WTC11 (cell line): ENCODE measurements at regions not wholly inside any gene's neighbourhood (a gene's known extent, or its start where the extent isn't known, plus 50 kb on each side); places are given as distances from the start of the nearest gene placed in this dataset.

ENCODE experiments used
- ATAC-seq: fragments of 200-7000 bp; cut with Tn5 transposase; 2 replicates; pipeline ENCODE4 v1.10.0; 2021; ENCODE audit warnings: mild to moderate bottlenecking, moderate library complexity
- CTCF ChIA-PET: fragments of 300-600 bp; sonication (Branson Sonifier 250); formaldehyde crosslinking; loops from one replicate; lab custom pipeline; 2021; ENCODE audit warnings: antibody characterized with exemption; lab: Charles Lee
- POLR2A ChIA-PET: fragments of 350-600 bp; sonication (Branson Sonifier 250); formaldehyde crosslinking; loops from one replicate; lab custom pipeline; 2021; ENCODE audit warnings: antibody characterized with exemption; lab: Charles Lee
- DNase-seq: peaks from one replicate; pipeline ENCODE4 v3.0.0; 2021; ENCODE audit warnings: low spot score
- H3K27ac Mint-ChIP-seq: 2 replicates; pipeline ENCODE4 v1.8.0; 2021; ENCODE audit warnings: mixed read lengths
- H3K27me3 Mint-ChIP-seq: 2 replicates; pipeline ENCODE4 v1.8.0; 2021; ENCODE audit warnings: low read depth, mild to moderate bottlenecking, moderate library complexity, mixed read lengths
- H3K36me3 Mint-ChIP-seq: 2 replicates; pipeline ENCODE4 v1.8.0; 2021; ENCODE audit warnings: mixed read lengths
- H3K4me1 Mint-ChIP-seq: 2 replicates; pipeline ENCODE4 v1.8.0; 2022; ENCODE audit warnings: mixed read lengths
- H3K4me3 Mint-ChIP-seq: 2 replicates; pipeline ENCODE4 v1.8.0; 2021; ENCODE audit warnings: mild to moderate bottlenecking, moderate library complexity, mixed read lengths
- H3K9me3 Mint-ChIP-seq: 2 replicates; pipeline ENCODE4 v1.8.0; 2021; ENCODE audit warnings: mixed read lengths
- CREM ChIP-seq: sonication (generic); formaldehyde crosslinking; IDR thresholded peaks from 2 replicates; pipeline ENCODE4 v1.8.1; 2022; ENCODE audit warnings: mild to moderate bottlenecking, missing genetic modification reagents, moderate library complexity
- E2F1 ChIP-seq: sonication (generic); formaldehyde crosslinking; IDR thresholded peaks from 2 replicates; pipeline ENCODE4 v1.8.0; 2022; ENCODE audit warnings: mild to moderate bottlenecking, missing genetic modification reagents
- ELF4 ChIP-seq: sonication (generic); formaldehyde crosslinking; IDR thresholded peaks from 2 replicates; pipeline ENCODE4 v1.8.1; 2022; ENCODE audit warnings: low read depth, mild to moderate bottlenecking, moderate library complexity, missing genetic modification reagents
- FOXK1 ChIP-seq: sonication (generic); formaldehyde crosslinking; IDR thresholded peaks from 2 replicates; pipeline ENCODE4 v1.8.0; 2022; ENCODE audit warnings: mild to moderate bottlenecking, moderate library complexity, missing genetic modification reagents
- FOXP1 ChIP-seq: sonication (generic); formaldehyde crosslinking; IDR thresholded peaks from 2 replicates; pipeline ENCODE4 v1.8.0; 2022; ENCODE audit warnings: missing genetic modification reagents, mild to moderate bottlenecking, moderate library complexity, borderline replicate concordance
- GABPB1 ChIP-seq: sonication (generic); formaldehyde crosslinking; IDR thresholded peaks from 2 replicates; pipeline ENCODE4 v1.8.1; 2023; ENCODE audit warnings: mild to moderate bottlenecking, missing genetic modification reagents
- HMGA2 ChIP-seq: fragments of 250-450 bp; sonication (Bioruptor Pico); IDR thresholded peaks from 2 replicates; pipeline ENCODE4 v1.4.0; 2021; ENCODE audit warnings: mild to moderate bottlenecking, moderate library complexity
- IRF1 ChIP-seq: sonication (generic); formaldehyde crosslinking; IDR thresholded peaks from 2 replicates; pipeline ENCODE4 v1.8.0; 2023; ENCODE audit warnings: missing genetic modification reagents
- KAT7 ChIP-seq: sonication (generic); formaldehyde crosslinking; IDR thresholded peaks from 2 replicates; pipeline ENCODE4 v1.8.1; 2023; ENCODE audit warnings: missing genetic modification reagents, mild to moderate bottlenecking, borderline replicate concordance
- MLX ChIP-seq: sonication (generic); formaldehyde crosslinking; IDR thresholded peaks from 2 replicates; pipeline ENCODE4 v1.8.1; 2023; ENCODE audit warnings: mild to moderate bottlenecking, missing genetic modification reagents, moderate library complexity
- NFATC4 ChIP-seq: fragments of 250-450 bp; sonication (Bioruptor Pico); IDR thresholded peaks from 2 replicates; pipeline ENCODE4 v1.9.0; 2021; ENCODE audit warnings: mild to moderate bottlenecking
- NR3C1 ChIP-seq: sonication (generic); formaldehyde crosslinking; conservative IDR thresholded peaks from 2 replicates; pipeline ENCODE4 v1.8.1; 2023; ENCODE audit warnings: low read depth, mild to moderate bottlenecking, missing genetic modification reagents
- PRRX2 ChIP-seq: fragments of 250-450 bp; sonication (Bioruptor Pico); IDR thresholded peaks from 2 replicates; pipeline ENCODE4 v1.8.0; 2021; ENCODE audit warnings: mild to moderate bottlenecking
- RORB ChIP-seq: fragments of 250-450 bp; sonication (Bioruptor Pico); IDR thresholded peaks from 2 replicates; pipeline ENCODE4 v1.9.0; 2021; ENCODE audit warnings: mild to moderate bottlenecking
- SP1 ChIP-seq: sonication (generic); formaldehyde crosslinking; conservative IDR thresholded peaks from 2 replicates; pipeline ENCODE4 v1.8.1; 2022; ENCODE audit warnings: missing genetic modification reagents
- ZNF121 ChIP-seq: sonication (generic); formaldehyde crosslinking; IDR thresholded peaks from 2 replicates; pipeline ENCODE4 v1.8.0; 2023; ENCODE audit warnings: missing genetic modification reagents
- ZNF263 ChIP-seq: sonication (generic); formaldehyde crosslinking; IDR thresholded peaks from 2 replicates; pipeline ENCODE4 v1.8.1; 2022; ENCODE audit warnings: low read depth, mild to moderate bottlenecking, moderate library complexity, missing genetic modification reagents
- ZNF396 ChIP-seq: fragments of 250-450 bp; sonication (Bioruptor Pico); IDR thresholded peaks from 2 replicates; pipeline ENCODE4 v1.8.0; 2021; ENCODE audit warnings: mild to moderate bottlenecking, moderate library complexity, borderline replicate concordance
- ZNF423 ChIP-seq: fragments of 250-450 bp; sonication (Bioruptor Pico); IDR thresholded peaks from 2 replicates; pipeline ENCODE4 v2.1.2; 2022; ENCODE audit warnings: mild to moderate bottlenecking, moderate library complexity
- ZNF671 ChIP-seq: fragments of 250-450 bp; sonication (Bioruptor Pico); IDR thresholded peaks from 2 replicates; pipeline ENCODE4 v1.8.0; 2021; ENCODE audit warnings: mild to moderate bottlenecking
- TF ChIP-seq, protein P1 (sequence below): fragments of 250-450 bp; sonication (Bioruptor Pico); IDR thresholded peaks from 2 replicates; pipeline ENCODE4 v1.9.0; 2021; ENCODE audit warnings: mild to moderate bottlenecking
- TF ChIP-seq, protein P2 (sequence below): sonication (generic); formaldehyde crosslinking; IDR thresholded peaks from 2 replicates; pipeline ENCODE4 v1.8.1; 2022; ENCODE audit warnings: missing genetic modification reagents, borderline replicate concordance
- TF ChIP-seq, protein P3 (sequence below): sonication (generic); formaldehyde crosslinking; IDR thresholded peaks from 2 replicates; pipeline ENCODE4 v1.8.1; 2023; ENCODE audit warnings: mild to moderate bottlenecking, missing genetic modification reagents, borderline replicate concordance
- TF ChIP-seq, protein P4 (sequence below): sonication (generic); formaldehyde crosslinking; IDR thresholded peaks from 2 replicates; pipeline ENCODE4 v1.8.1; 2022; ENCODE audit warnings: mild to moderate bottlenecking, moderate library complexity, missing genetic modification reagents

- CTCF ChIA-PET: interaction anchor here (1.4 to 1.5 kb wide), 2 partner anchors 35 to 158 kb away, joined by 4 to 7 read pairs; no protein-coding TSS in a partner anchor
- peaks cover 3% of the 10 kb centered on the region for H3K27me3 Mint-ChIP-seq
- no peak overlapping the region for H3K4me3 Mint-ChIP-seq
- H3K36me3 Mint-ChIP-seq: no peaks in the 10 kb centered on the region
- peaks cover 21% of the 10 kb centered on the region for H3K9me3 Mint-ChIP-seq
- H3K27ac Mint-ChIP-seq: no peak overlapping the region
- POLR2A ChIA-PET: no interaction called here
- DNase-seq (no peak), ATAC-seq (0 out of 2 replicates have a peak, but pooled peaks have one; percentile 12)
- TF ChIP-seq ZNF263 (CRISPR knock-in tag) (no peak), FOXP1 (CRISPR knock-in tag) (no peak), IRF1 (CRISPR knock-in tag) (no peak), NR3C1 (CRISPR knock-in tag) (no peak), ZNF671 (CRISPR knock-in tag) (no peak), KAT7 (CRISPR knock-in tag) (no peak), E2F1 (CRISPR knock-in tag) (no peak), FOXK1 (CRISPR knock-in tag) (no peak), MLX (CRISPR knock-in tag) (no peak), NFATC4 (CRISPR knock-in tag) (no peak), ZNF121 (no peak), GABPB1 (CRISPR knock-in tag) (no peak), RORB (no peak), CREM (no peak), ZNF423 (CRISPR knock-in tag) (no peak)
- TF ChIP-seq, protein P1, sequence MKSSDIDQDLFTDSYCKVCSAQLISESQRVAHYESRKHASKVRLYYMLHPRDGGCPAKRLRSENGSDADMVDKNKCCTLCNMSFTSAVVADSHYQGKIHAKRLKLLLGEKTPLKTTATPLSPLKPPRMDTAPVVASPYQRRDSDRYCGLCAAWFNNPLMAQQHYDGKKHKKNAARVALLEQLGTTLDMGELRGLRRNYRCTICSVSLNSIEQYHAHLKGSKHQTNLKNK: no peak
- H3K4me1 Mint-ChIP-seq: peaks cover 18% of the 10 kb centered on the region
Observed at GRCh38 chr21:32100423-32100822, 178.4 kb downstream of the MIS18A start.

- Mint-ChIP-seq H3K27me3 (peaks cover 3% of the 10 kb centered on the region), H3K36me3 (no peaks in the 10 kb centered on the region), H3K27ac (peak overlapping the region; percentile 82; the same call in 1 of the 2 replicates), H3K4me3 (no peak overlapping the region), H3K4me1 (peaks cover 18% of the 10 kb centered on the region), H3K9me3 (peaks cover 17% of the 10 kb centered on the region)
- ChIA-PET CTCF (interaction anchor here (1.4 kb wide), 1 partner anchor 158 kb away, joined by 7 read pairs; no protein-coding TSS in a partner anchor), POLR2A (no interaction called here)
- DNase-seq: no peak
- peak; percentile 54 for ATAC-seq
- no peak for TF ChIP-seq ZNF396 (CRISPR knock-in tag)
- no peak for TF ChIP-seq SP1 (CRISPR knock-in tag)
- TF ChIP-seq NR3C1 (CRISPR knock-in tag): no peak
- TF ChIP-seq, protein P2, sequence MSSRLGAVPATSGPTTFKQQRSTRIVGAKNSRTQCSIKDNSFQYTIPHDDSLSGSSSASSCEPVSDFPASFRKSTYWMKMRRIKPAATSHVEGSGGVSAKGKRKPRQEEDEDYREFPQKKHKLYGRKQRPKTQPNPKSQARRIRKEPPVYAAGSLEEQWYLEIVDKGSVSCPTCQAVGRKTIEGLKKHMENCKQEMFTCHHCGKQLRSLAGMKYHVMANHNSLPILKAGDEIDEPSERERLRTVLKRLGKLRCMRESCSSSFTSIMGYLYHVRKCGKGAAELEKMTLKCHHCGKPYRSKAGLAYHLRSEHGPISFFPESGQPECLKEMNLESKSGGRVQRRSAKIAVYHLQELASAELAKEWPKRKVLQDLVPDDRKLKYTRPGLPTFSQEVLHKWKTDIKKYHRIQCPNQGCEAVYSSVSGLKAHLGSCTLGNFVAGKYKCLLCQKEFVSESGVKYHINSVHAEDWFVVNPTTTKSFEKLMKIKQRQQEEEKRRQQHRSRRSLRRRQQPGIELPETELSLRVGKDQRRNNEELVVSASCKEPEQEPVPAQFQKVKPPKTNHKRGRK (CRISPR knock-in tag): no peak
- TF ChIP-seq, protein P3, sequence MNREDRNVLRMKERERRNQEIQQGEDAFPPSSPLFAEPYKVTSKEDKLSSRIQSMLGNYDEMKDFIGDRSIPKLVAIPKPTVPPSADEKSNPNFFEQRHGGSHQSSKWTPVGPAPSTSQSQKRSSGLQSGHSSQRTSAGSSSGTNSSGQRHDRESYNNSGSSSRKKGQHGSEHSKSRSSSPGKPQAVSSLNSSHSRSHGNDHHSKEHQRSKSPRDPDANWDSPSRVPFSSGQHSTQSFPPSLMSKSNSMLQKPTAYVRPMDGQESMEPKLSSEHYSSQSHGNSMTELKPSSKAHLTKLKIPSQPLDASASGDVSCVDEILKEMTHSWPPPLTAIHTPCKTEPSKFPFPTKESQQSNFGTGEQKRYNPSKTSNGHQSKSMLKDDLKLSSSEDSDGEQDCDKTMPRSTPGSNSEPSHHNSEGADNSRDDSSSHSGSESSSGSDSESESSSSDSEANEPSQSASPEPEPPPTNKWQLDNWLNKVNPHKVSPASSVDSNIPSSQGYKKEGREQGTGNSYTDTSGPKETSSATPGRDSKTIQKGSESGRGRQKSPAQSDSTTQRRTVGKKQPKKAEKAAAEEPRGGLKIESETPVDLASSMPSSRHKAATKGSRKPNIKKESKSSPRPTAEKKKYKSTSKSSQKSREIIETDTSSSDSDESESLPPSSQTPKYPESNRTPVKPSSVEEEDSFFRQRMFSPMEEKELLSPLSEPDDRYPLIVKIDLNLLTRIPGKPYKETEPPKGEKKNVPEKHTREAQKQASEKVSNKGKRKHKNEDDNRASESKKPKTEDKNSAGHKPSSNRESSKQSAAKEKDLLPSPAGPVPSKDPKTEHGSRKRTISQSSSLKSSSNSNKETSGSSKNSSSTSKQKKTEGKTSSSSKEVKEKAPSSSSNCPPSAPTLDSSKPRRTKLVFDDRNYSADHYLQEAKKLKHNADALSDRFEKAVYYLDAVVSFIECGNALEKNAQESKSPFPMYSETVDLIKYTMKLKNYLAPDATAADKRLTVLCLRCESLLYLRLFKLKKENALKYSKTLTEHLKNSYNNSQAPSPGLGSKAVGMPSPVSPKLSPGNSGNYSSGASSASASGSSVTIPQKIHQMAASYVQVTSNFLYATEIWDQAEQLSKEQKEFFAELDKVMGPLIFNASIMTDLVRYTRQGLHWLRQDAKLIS: no peak
- no peak for TF ChIP-seq PRRX2
- TF ChIP-seq GABPB1 (CRISPR knock-in tag): no peak
- TF ChIP-seq ELF4: no peak
- no peak for TF ChIP-seq HMGA2 (CRISPR knock-in tag)
- TF ChIP-seq, protein P4, sequence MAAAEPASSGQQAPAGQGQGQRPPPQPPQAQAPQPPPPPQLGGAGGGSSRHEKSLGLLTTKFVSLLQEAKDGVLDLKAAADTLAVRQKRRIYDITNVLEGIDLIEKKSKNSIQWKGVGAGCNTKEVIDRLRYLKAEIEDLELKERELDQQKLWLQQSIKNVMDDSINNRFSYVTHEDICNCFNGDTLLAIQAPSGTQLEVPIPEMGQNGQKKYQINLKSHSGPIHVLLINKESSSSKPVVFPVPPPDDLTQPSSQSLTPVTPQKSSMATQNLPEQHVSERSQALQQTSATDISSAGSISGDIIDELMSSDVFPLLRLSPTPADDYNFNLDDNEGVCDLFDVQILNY: no peak
Observed at GRCh38 chr21:32099812-32100416, 178.9 kb downstream of the MIS18A start.
